Nephron progenitor cell (in vitro differentiated cells): ENCODE measurements at regions not wholly inside any gene's neighbourhood (a gene's known extent, or its start where the extent isn't known, plus 50 kb on each side); places are given as distances from the start of the nearest gene placed in this dataset.

ENCODE experiments used
- DNase-seq: peaks from one replicate; pipeline ENCODE4 v3.0.0; 2021
- H3K27ac Mint-ChIP-seq: 2 replicates; pipeline ENCODE4 v1.8.0; 2021; ENCODE audit warnings: mild to moderate bottlenecking, moderate library complexity, mixed read lengths
- H3K27me3 Mint-ChIP-seq: 2 replicates; pipeline ENCODE4 v1.8.0; 2021; ENCODE audit warnings: mild to moderate bottlenecking, low read depth, mixed read lengths; ENCODE audit not compliant: poor library complexity
- H3K36me3 Mint-ChIP-seq: 2 replicates; pipeline ENCODE4 v1.8.0; 2021; ENCODE audit warnings: low read depth, mixed read lengths
- H3K4me1 Mint-ChIP-seq: 2 replicates; pipeline ENCODE4 v1.8.0; 2021; ENCODE audit warnings: mixed read lengths
- H3K4me3 Mint-ChIP-seq: 2 replicates; pipeline ENCODE4 v1.8.0; 2021; ENCODE audit warnings: mild to moderate bottlenecking, moderate library complexity, mixed read lengths
- H3K9me3 Mint-ChIP-seq: 2 replicates; pipeline ENCODE4 v1.8.0; 2021; ENCODE audit warnings: mild to moderate bottlenecking, moderate library complexity, mixed read lengths
- TF ChIP-seq, protein P1 (sequence below): fragments of 200-600 bp; sonication (generic); IDR thresholded peaks from 2 replicates; pipeline ENCODE4 v1.5.0; 2021; ENCODE audit warnings: antibody characterized with exemption

DNA sequence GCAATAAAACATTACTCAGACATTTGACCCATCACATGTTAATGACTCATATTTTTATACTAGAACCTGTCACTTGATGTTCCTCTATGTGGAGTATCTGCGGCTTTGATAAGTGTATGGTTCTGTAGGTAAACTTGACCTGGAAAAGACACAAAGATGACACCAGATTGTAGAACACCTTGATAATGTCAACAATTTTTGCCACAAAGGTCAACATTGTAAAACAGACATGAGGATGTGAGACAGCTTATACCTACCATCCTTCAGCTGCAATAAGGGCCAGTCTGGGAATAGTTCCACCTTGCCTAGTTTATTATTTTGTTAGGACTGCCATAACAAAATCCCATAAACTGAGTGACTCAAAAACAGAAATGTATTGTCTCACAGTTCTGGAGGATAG, 202.4 kb downstream of the LMBRD1 start:
- Mint-ChIP-seq H3K4me3 (no peak overlapping the region), H3K9me3 (no peaks in the 10 kb centered on the region), H3K27me3 (no peaks in the 10 kb centered on the region), H3K4me1 (no peaks in the 10 kb centered on the region), H3K36me3 (no peaks in the 10 kb centered on the region), H3K27ac (no peak overlapping the region)
- DNase-seq: no peak
- TF ChIP-seq, protein P1, sequence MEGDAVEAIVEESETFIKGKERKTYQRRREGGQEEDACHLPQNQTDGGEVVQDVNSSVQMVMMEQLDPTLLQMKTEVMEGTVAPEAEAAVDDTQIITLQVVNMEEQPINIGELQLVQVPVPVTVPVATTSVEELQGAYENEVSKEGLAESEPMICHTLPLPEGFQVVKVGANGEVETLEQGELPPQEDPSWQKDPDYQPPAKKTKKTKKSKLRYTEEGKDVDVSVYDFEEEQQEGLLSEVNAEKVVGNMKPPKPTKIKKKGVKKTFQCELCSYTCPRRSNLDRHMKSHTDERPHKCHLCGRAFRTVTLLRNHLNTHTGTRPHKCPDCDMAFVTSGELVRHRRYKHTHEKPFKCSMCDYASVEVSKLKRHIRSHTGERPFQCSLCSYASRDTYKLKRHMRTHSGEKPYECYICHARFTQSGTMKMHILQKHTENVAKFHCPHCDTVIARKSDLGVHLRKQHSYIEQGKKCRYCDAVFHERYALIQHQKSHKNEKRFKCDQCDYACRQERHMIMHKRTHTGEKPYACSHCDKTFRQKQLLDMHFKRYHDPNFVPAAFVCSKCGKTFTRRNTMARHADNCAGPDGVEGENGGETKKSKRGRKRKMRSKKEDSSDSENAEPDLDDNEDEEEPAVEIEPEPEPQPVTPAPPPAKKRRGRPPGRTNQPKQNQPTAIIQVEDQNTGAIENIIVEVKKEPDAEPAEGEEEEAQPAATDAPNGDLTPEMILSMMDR: no peak

DNA sequence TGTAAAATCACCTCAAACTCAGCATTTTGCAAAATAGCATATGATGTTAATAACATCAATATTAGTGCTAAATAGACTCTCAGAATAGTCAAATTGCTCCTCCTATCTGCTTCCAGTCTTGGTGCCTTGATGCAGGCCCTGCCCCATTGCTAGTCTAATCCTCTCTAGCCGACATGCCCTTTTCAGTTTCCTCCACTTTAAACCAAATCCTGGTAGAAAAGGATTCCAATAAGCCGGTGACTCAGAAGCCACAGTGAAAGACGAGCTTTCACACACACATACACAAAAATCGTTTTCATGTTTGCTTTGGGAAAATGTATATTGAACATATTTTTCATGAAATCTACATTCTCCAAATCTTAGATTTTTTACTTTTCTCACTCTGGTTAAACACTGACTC, 203.1 kb downstream of the LMBRD1 start:
- Mint-ChIP-seq H3K27ac (no peak overlapping the region), H3K4me1 (no peaks in the 10 kb centered on the region), H3K36me3 (no peaks in the 10 kb centered on the region), H3K27me3 (no peaks in the 10 kb centered on the region), H3K4me3 (no peak overlapping the region), H3K9me3 (no peaks in the 10 kb centered on the region)
- DNase-seq: no peak
- TF ChIP-seq, protein P1: no peak

DNA sequence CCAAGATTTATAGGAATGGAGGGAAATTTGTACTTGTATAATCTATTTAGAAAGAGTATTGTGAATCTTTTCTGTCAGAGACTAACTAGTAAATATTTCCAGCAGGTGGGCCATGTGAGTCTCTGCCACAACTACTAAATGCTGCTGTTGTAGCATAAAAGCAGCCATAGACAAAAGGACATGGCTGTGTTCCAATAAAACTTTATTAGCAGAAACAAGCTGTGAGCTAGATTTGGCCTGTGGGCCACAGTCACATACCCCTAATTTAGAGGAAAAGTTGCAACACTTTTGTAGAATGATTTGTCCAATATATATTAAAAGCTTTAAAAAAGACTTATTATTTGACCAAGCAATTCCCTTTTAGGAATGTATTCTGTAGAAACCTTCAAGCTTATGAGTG, 207.2 kb downstream of the LMBRD1 start:
- no peaks in the 10 kb centered on the region for H3K9me3 Mint-ChIP-seq
- no peak overlapping the region for H3K27ac Mint-ChIP-seq
- H3K27me3 Mint-ChIP-seq: no peaks in the 10 kb centered on the region
- H3K4me1 Mint-ChIP-seq: peaks cover 10% of the 10 kb centered on the region
- no peak overlapping the region for H3K4me3 Mint-ChIP-seq
- H3K36me3 Mint-ChIP-seq: no peaks in the 10 kb centered on the region
- TF ChIP-seq, protein P1: no peak
- DNase-seq: no peak

DNA sequence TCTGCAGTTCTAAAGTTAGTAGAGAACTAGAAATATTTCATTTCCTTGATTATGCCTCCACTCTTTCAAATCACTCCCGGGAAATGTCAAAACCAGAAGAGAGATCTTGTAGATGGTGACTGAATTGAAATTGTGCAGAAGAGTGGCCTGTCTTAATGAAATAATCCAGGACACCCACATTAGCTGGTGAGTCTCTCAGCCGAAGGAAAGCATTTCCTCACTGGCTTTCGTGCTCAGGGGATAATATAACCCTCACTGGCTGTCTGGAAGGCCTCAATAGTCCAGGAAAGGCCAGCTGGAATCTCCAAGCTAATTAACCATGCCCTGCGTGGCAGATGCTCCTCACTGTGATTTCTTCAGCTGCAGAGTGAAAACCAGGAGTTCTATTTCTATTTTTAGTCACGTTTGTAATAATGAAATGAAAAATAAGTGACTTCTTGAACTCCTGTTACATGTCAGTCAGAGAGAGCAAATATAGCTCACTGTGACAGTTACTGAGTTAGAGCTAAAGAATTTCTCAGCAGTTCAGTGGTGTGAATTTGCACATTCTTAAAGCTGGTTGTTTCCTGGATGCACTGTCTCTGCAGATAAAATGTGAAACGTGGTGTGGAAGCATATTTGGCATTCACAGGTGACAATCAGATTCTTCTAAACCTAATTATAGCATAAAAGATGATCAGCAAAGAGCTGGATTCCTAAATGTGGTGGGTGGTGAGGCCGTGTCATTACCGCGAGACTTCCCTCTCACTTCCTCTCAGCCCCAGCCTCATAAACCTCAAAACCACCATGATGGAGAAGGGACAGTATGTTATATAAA, 211.7 kb downstream of the LMBRD1 start:
- DNase-seq: peak; percentile 4
- Mint-ChIP-seq H3K27ac (peak overlapping the region; percentile 16), H3K9me3 (no peaks in the 10 kb centered on the region), H3K36me3 (no peaks in the 10 kb centered on the region), H3K27me3 (no peaks in the 10 kb centered on the region), H3K4me3 (no peak overlapping the region), H3K4me1 (peaks cover 21% of the 10 kb centered on the region)
- TF ChIP-seq, protein P1: no peak

DNA sequence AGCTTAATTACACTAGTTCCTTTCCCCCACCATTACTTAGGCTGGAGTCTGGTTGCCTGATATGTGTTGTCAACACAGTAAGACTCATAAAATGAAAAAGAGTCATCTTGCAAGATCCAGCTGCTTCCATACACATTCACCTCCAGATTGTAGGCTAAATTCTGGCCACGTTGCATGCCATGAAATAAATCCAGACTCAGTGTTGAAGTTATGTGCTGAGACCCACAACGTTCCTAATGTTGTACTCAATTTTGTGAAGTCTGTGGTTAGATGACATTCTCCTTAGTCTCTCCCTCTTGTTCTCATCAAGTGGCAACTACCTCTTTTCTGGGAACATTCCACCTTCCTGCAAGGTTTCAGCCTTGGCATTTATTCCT, 212.3 kb downstream of the LMBRD1 start:
- no peaks in the 10 kb centered on the region for H3K9me3 Mint-ChIP-seq
- no peaks in the 10 kb centered on the region for H3K36me3 Mint-ChIP-seq
- peak overlapping the region; percentile 16 for H3K27ac Mint-ChIP-seq
- no peak for DNase-seq
- TF ChIP-seq, protein P1: no peak
- no peaks in the 10 kb centered on the region for H3K27me3 Mint-ChIP-seq
- peaks cover 21% of the 10 kb centered on the region for H3K4me1 Mint-ChIP-seq
- H3K4me3 Mint-ChIP-seq: no peak overlapping the region

DNA sequence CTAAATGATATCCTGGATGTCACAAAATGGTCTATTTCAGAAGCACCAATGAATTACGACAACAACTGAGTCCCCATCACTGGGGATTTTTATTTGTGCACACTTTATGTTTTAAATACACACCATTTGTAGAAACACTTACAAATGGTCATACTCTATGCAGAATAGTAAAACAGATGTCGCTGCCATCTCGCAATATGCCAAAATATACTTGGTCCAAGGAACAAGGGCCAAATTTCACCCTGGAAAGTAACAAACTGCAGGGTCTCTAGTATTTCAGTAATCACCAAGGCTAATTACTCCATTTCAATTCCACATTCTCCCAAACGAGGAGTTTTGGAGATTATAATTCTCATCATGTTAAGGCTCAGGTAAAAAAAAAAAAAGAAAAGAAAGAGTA, 215.2 kb downstream of the LMBRD1 start:
- peaks cover 41% of the 10 kb centered on the region for H3K4me1 Mint-ChIP-seq
- H3K27ac Mint-ChIP-seq: no peak overlapping the region
- no peaks in the 10 kb centered on the region for H3K9me3 Mint-ChIP-seq
- DNase-seq: no peak
- TF ChIP-seq, protein P1: no peak
- no peaks in the 10 kb centered on the region for H3K27me3 Mint-ChIP-seq
- H3K4me3 Mint-ChIP-seq: no peak overlapping the region
- H3K36me3 Mint-ChIP-seq: no peaks in the 10 kb centered on the region
